ENCODE measurements at regions not wholly inside any gene's neighbourhood (a gene's known extent, or its start where the extent isn't known, plus 50 kb on each side); places are given as distances from the start of the nearest gene placed in this dataset.

DNA sequence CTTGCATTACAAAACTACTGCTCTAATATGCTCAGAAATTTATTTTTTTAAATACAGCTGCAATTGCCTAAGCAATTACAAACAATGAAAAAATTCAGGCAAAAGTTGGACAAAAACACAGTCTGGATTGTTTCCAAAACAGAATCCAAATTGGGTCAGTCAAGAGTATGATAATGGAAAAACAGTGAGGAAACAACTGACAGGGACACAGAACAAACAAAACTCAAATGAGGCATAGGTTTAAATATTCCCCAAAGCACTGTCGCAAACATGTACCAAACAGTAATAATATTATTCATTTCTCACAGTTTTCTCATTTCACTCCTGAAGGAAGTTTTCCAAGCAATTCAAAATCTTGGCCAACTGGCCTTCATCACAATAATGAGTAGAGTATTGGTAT lies 386.6 kb downstream of the CENPC start:
- TF ChIP-seq REST (IDR thresholded peaks at IDR 0.05; ENCODE audit: insufficient read depth in 1 of 2, low read depth in 2 of 2, low read length in 1 of 2) = no peak
- no peak for TF ChIP-seq TCF7L2 (IDR thresholded peaks at IDR 0.05; ENCODE audit: low read depth, low read length)
- no peak for TF ChIP-seq SIN3A (IDR thresholded peaks at IDR 0.05; ENCODE audit: borderline replicate concordance, insufficient read depth, low read depth, low read length)
- TF ChIP-seq POLR2AphosphoS5 (IDR thresholded peaks at IDR 0.05; ENCODE audit: low read depth, low read length) = no peak
- TF ChIP-seq, protein P1, sequence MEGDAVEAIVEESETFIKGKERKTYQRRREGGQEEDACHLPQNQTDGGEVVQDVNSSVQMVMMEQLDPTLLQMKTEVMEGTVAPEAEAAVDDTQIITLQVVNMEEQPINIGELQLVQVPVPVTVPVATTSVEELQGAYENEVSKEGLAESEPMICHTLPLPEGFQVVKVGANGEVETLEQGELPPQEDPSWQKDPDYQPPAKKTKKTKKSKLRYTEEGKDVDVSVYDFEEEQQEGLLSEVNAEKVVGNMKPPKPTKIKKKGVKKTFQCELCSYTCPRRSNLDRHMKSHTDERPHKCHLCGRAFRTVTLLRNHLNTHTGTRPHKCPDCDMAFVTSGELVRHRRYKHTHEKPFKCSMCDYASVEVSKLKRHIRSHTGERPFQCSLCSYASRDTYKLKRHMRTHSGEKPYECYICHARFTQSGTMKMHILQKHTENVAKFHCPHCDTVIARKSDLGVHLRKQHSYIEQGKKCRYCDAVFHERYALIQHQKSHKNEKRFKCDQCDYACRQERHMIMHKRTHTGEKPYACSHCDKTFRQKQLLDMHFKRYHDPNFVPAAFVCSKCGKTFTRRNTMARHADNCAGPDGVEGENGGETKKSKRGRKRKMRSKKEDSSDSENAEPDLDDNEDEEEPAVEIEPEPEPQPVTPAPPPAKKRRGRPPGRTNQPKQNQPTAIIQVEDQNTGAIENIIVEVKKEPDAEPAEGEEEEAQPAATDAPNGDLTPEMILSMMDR (IDR thresholded peaks at IDR 0.05) = no peak
- no peak overlapping the region for H3K27ac ChIP-seq (ENCODE audit: low read length)
- no peaks in the 10 kb centered on the region for H3K27me3 ChIP-seq (ENCODE audit: control insufficient read depth, insufficient read depth, low read length)
- intact Hi-C loops (cut with micrococcal nuclease; ENCODE audit: unreplicated experiment) (no loop called here), in situ Hi-C loops (cut with HindIII; ENCODE audit: low pct_unique_long_range_greater_than_20kb, low sequenced_read_pairs) (no loop called here)
- H3K4me3 ChIP-seq (ENCODE audit: low read depth in 2 of 2, low read length in 2 of 2) = no peak overlapping the region
- ATAC-seq (no peak), DNase-seq (ENCODE audit: low read depth, low spot score) (no peak)
- H3K4me1 ChIP-seq (ENCODE audit: control insufficient read depth, insufficient read depth, low read length) = no peaks in the 10 kb centered on the region
- H3K9me3 ChIP-seq (ENCODE audit: control insufficient read depth, insufficient read depth, low read depth, low read length) = no peaks in the 10 kb centered on the region
- POLR2A ChIA-PET = no interaction called here
- H3K36me3 ChIP-seq (ENCODE audit: control insufficient read depth, insufficient read depth, low read length) = no peaks in the 10 kb centered on the region
- no TSS peak for BruUV-seq (replicated peaks)
- CTCF ChIA-PET = no interaction called here

- Histone ChIP-seq H3K4me3 (ENCODE audit: low read depth in 2 of 2, low read length in 2 of 2) (no peak overlapping the region), H3K27ac (ENCODE audit: low read length) (no peak overlapping the region), H3K36me3 (ENCODE audit: control insufficient read depth, insufficient read depth, low read length) (no peaks in the 10 kb centered on the region), H3K27me3 (ENCODE audit: control insufficient read depth, insufficient read depth, low read length) (no peaks in the 10 kb centered on the region), H3K4me1 (ENCODE audit: control insufficient read depth, insufficient read depth, low read length) (no peaks in the 10 kb centered on the region), H3K9me3 (ENCODE audit: control insufficient read depth, insufficient read depth, low read depth, low read length) (no peaks in the 10 kb centered on the region)
- intact Hi-C loops (cut with micrococcal nuclease; ENCODE audit: unreplicated experiment) (no loop called here), in situ Hi-C loops (cut with HindIII; ENCODE audit: low pct_unique_long_range_greater_than_20kb, low sequenced_read_pairs) (no loop called here)
- ChIA-PET CTCF (no interaction called here), POLR2A (no interaction called here)
- TF ChIP-seq REST (IDR thresholded peaks at IDR 0.05; ENCODE audit: insufficient read depth in 1 of 2, low read depth in 2 of 2, low read length in 1 of 2) (no peak), SIN3A (IDR thresholded peaks at IDR 0.05; ENCODE audit: borderline replicate concordance, insufficient read depth, low read depth, low read length) (no peak), TCF7L2 (IDR thresholded peaks at IDR 0.05; ENCODE audit: low read depth, low read length) (no peak)
- TF ChIP-seq, protein P1 (IDR thresholded peaks at IDR 0.05) = no peak
- no TSS peak for BruUV-seq (replicated peaks)
- DNase-seq (ENCODE audit: low read depth, low spot score) = no peak
- no peak for ATAC-seq
These were observed 392.3 kb downstream of the CENPC start for GRCh38 chr4:67152976-67153375.

Data from Panc1 (cell line).